GM19463 (cell line): ENCODE measurements at regions not wholly inside any gene's neighbourhood (a gene's known extent, or its start where the extent isn't known, plus 50 kb on each side); places are given as distances from the start of the nearest gene placed in this dataset.

ENCODE experiments used
- ATAC-seq: cut with Tn5 transposase; IDR thresholded peaks from one replicate; pipeline ENCODE4 v1.9.1; 2021; ENCODE audit warnings: mild to moderate bottlenecking, moderate library complexity; ENCODE audit not compliant: unreplicated experiment

GRCh38 chr4:180565856-180566431 lies 1677.3 kb upstream of the TENM3 start:
- ATAC-seq = no peak

- ATAC-seq = no peak
Measured at GRCh38 chr4:180566492-180566891, 1676.7 kb upstream of the TENM3 start.

- no peak for ATAC-seq
Measured at GRCh38 chr4:180567080-180567479, 1676.1 kb upstream of the TENM3 start.

GRCh38 chr4:180571516-180572055 lies 1671.6 kb upstream of the TENM3 start:
- no peak for ATAC-seq

- peak; percentile 66 for ATAC-seq
Measured at GRCh38 chr4:180578175-180578574, 1665.0 kb upstream of the TENM3 start.

GRCh38 chr4:180581061-180581460 lies 1662.1 kb upstream of the TENM3 start:
- ATAC-seq = no peak

GRCh38 chr4:180587379-180587778 lies 1655.8 kb upstream of the TENM3 start:
- no peak for ATAC-seq

GRCh38 chr4:180589575-180589974 lies 1653.6 kb upstream of the TENM3 start:
- ATAC-seq = no peak

GRCh38 chr4:180596888-180597483 lies 1646.2 kb upstream of the TENM3 start:
- no peak for ATAC-seq

- no peak for ATAC-seq
Measured at GRCh38 chr4:180598281-180598680, 1644.9 kb upstream of the TENM3 start.

- ATAC-seq = no peak
Measured at GRCh38 chr4:180603791-180604190, 1639.4 kb upstream of the TENM3 start.

- no peak for ATAC-seq
Measured at GRCh38 chr4:180610324-180610723, 1632.9 kb upstream of the TENM3 start.

GRCh38 chr4:180615746-180616145 lies 1627.5 kb upstream of the TENM3 start:
- ATAC-seq = no peak

GRCh38 chr4:180617196-180617595 lies 1626.0 kb upstream of the TENM3 start:
- ATAC-seq = no peak

GRCh38 chr4:180618396-180618795 lies 1624.8 kb upstream of the TENM3 start:
- ATAC-seq = no peak

GRCh38 chr4:180619440-180619839 lies 1623.8 kb upstream of the TENM3 start:
- no peak for ATAC-seq

- no peak for ATAC-seq
Measured at GRCh38 chr4:180622254-180622653, 1620.9 kb upstream of the TENM3 start.

- ATAC-seq = no peak
Measured at GRCh38 chr4:180625653-180626052, 1617.5 kb upstream of the TENM3 start.

- ATAC-seq = no peak
Measured at GRCh38 chr4:180630012-180630665, 1613.1 kb upstream of the TENM3 start.

- no peak for ATAC-seq
Measured at GRCh38 chr4:180634306-180634705, 1608.9 kb upstream of the TENM3 start.

- no peak for ATAC-seq
Measured at GRCh38 chr4:180635281-180635680, 1607.9 kb upstream of the TENM3 start.

- ATAC-seq = no peak
Measured at GRCh38 chr4:180636696-180637404, 1606.4 kb upstream of the TENM3 start.
